Keratinocyte (primary cell): ENCODE measurements at regions not wholly inside any gene's neighbourhood (a gene's known extent, or its start where the extent isn't known, plus 50 kb on each side); places are given as distances from the start of the nearest gene placed in this dataset.

Source experiments
- CTCF ChIP-seq, 3 experiments: IDR thresholded peaks in 1 of 3; conservative IDR thresholded peaks in 1 of 3; optimal IDR thresholded peaks in 1 of 3; 2 replicates in 2 of 3; 3 replicates in 1 of 3; pipeline versions ENCODE3 to v1.5.1; 2011; ENCODE audit warnings: low read length in 3 of 3, mild to moderate bottlenecking in 3 of 3, moderate library complexity in 2 of 3, control low read depth in 1 of 3, inconsistent platforms in 1 of 3; ENCODE audit not compliant: insufficient read depth in 2 of 3; ENCODE audit errors: extremely low read depth in 1 of 3
- EZH2 ChIP-seq: IDR thresholded peaks from one replicate; pipeline ENCODE4 v1.6.1; 2012; ENCODE audit warnings: inconsistent platforms, mild to moderate bottlenecking, low read length, moderate library complexity

- no peak for TF ChIP-seq CTCF (optimal IDR thresholded peaks at IDR 0.05 in 1 of 3, IDR thresholded peaks at IDR 0.05 in 1 of 3, conservative IDR thresholded peaks at IDR 0.05 in 1 of 3; ENCODE audit: extremely low read depth in 1 of 3, insufficient read depth in 2 of 3, low read length in 3 of 3)
- TF ChIP-seq EZH2 = no peak
These were observed 363.4 kb downstream of the FOXL1 start for GRCh38 chr16:86941731-86942130.
